Colonic mucosa (tissue), 4 donors: ENCODE measurements at regions not wholly inside any gene's neighbourhood (a gene's known extent, or its start where the extent isn't known, plus 50 kb on each side); places are given as distances from the start of the nearest gene placed in this dataset.

ENCODE experiments used
- DNase-seq: peaks from one replicate; pipeline ENCODE4 v3.0.0-alpha.2; 2020
- H3K27ac ChIP-seq: fragments of 200-600 bp; one replicate; pipeline ENCODE4 v1.8.0; 2021
- H3K27me3 ChIP-seq: fragments of 200-600 bp; one replicate; pipeline ENCODE4 v1.8.0; 2021
- H3K36me3 ChIP-seq: fragments of 200-600 bp; one replicate; pipeline ENCODE4 v1.8.0; 2021
- H3K4me1 ChIP-seq: fragments of 200-600 bp; one replicate; pipeline ENCODE4 v1.8.0; 2021; ENCODE audit warnings: mild to moderate bottlenecking
- H3K4me3 ChIP-seq: fragments of 200-600 bp; one replicate; pipeline ENCODE4 v1.8.0; 2021
- H3K9ac ChIP-seq, 2 donors: one replicate each; pipeline ENCODE4 v1.7.0; 2013; ENCODE audit warnings: control low read depth in 2 of 2, low read depth in 2 of 2, low read length in 2 of 2
- H3K9me3 ChIP-seq: fragments of 200-600 bp; one replicate; pipeline ENCODE4 v1.8.0; 2021
- intact Hi-C: fragments of 100-400 bp; cut with DNase I; formaldehyde crosslinking; loops from one replicate; pipeline ENCODE4 v1.14.1; 2022
- TF ChIP-seq, protein P1 (sequence below): fragments of 200-600 bp; IDR thresholded peaks from one replicate; pipeline ENCODE4 v1.8.0; 2022; ENCODE audit warnings: antibody characterized with exemption, mild to moderate bottlenecking
- donor health status: healthy.
- donor health status: DM: no; HTN: no; CAD: no.
- donor health status: DM: no; HTN: no; CAD: no.

DNA sequence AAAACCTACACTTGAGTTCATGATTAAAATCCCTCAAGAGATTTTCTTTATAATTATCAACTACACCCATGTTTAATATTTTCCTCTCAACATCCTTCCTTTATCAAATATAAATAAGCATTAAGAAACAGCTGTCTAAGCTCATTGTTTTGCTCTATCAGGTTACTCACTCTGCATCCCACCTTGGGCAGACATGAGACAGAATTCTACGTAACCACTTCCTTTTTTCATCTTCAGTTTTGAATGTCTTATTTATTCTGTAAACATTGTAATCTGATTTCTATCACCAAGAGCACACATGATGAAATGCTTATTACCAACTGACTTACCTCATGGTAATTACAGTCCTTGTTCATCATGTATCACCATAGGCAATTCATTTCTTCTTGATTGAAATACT lies 1256.6 kb upstream of the ATXN8OS start:
- Histone ChIP-seq H3K27me3 (no peaks in the 10 kb centered on the region), H3K36me3 (no peaks in the 10 kb centered on the region), H3K9ac (no peak overlapping the region), H3K4me1 (no peaks in the 10 kb centered on the region), H3K4me3 (no peak overlapping the region), H3K27ac (no peak overlapping the region), H3K9me3 (no peaks in the 10 kb centered on the region)
- DNase-seq, result no peak
- intact Hi-C loops, result no loop called here
- TF ChIP-seq, protein P1, sequence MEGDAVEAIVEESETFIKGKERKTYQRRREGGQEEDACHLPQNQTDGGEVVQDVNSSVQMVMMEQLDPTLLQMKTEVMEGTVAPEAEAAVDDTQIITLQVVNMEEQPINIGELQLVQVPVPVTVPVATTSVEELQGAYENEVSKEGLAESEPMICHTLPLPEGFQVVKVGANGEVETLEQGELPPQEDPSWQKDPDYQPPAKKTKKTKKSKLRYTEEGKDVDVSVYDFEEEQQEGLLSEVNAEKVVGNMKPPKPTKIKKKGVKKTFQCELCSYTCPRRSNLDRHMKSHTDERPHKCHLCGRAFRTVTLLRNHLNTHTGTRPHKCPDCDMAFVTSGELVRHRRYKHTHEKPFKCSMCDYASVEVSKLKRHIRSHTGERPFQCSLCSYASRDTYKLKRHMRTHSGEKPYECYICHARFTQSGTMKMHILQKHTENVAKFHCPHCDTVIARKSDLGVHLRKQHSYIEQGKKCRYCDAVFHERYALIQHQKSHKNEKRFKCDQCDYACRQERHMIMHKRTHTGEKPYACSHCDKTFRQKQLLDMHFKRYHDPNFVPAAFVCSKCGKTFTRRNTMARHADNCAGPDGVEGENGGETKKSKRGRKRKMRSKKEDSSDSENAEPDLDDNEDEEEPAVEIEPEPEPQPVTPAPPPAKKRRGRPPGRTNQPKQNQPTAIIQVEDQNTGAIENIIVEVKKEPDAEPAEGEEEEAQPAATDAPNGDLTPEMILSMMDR, result no peak

DNA sequence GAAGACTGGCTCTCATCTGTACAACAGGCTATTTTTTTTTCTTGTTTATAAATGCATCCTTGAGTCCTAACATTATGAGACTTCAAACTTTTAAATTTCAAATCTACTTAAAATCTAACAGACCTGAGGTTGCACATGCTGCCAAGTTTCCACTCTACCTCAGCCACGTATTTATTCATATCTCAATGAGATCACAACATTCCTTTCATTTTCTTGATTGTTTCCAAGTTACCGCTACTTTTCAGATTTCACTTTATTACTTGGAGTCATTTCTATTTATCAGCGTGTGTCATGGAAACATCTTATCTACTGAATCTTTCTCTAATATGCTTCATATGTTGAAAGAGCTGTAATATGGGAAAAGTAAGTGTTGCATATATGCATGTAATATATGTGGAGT lies 1257.5 kb upstream of the ATXN8OS start:
- no peak overlapping the region for H3K27ac ChIP-seq
- H3K4me3 ChIP-seq, result no peak overlapping the region
- H3K36me3 ChIP-seq, result no peaks in the 10 kb centered on the region
- intact Hi-C loops, result no loop called here
- no peak for DNase-seq
- no peaks in the 10 kb centered on the region for H3K27me3 ChIP-seq
- H3K4me1 ChIP-seq, result no peaks in the 10 kb centered on the region
- TF ChIP-seq, protein P1, result no peak
- H3K9me3 ChIP-seq, result no peaks in the 10 kb centered on the region
- H3K9ac ChIP-seq, result no peak overlapping the region

DNA sequence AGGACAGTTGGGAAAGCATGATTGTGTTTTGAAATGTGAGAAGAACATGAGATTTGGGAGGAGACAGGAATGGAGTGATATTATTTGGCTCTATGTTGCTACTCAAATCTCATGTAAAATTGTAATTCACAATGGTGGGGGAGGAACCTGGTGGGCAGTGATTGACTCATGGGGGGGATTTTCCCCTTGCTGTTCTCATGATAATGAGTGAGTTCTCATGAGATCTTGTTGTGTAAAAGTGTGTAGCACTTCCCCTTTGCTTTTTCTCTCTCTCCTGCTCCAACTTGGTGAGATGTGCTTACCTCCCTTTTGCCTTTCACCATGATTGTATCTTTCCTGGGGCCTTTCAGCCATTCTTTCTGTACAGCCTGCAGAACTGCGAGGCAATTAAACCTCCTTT lies 1261.0 kb upstream of the ATXN8OS start:
- no peaks in the 10 kb centered on the region for H3K27me3 ChIP-seq
- TF ChIP-seq, protein P1, result no peak
- H3K9me3 ChIP-seq, result no peaks in the 10 kb centered on the region
- H3K4me1 ChIP-seq, result no peaks in the 10 kb centered on the region
- no peak for DNase-seq
- no peak overlapping the region for H3K27ac ChIP-seq
- H3K36me3 ChIP-seq, result no peaks in the 10 kb centered on the region
- H3K4me3 ChIP-seq, result no peak overlapping the region
- no peak overlapping the region for H3K9ac ChIP-seq
- intact Hi-C loops, result no loop called here

DNA sequence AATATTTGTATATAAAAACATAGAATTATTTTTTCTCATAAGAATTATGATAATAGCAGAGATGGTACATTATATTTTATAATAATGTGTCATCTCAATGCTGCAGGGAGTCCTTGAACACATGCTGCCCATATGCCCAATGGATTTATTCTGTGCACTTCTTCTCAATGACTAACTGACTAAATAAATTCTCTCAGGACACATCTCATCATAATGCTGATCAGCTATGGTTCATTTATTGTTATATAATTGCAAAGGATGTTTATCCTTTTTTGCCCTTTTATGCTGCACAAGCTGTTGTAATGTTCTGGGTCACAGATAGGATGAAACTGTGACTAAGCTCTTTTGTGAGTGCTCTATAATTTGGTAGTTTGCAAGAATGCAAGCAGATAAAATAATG lies 1273.3 kb upstream of the ATXN8OS start:
- H3K9ac ChIP-seq, result no peak overlapping the region
- H3K27ac ChIP-seq, result no peak overlapping the region
- intact Hi-C loops, result no loop called here
- H3K4me1 ChIP-seq, result no peaks in the 10 kb centered on the region
- no peak for DNase-seq
- H3K4me3 ChIP-seq, result no peak overlapping the region
- TF ChIP-seq, protein P1, result no peak
- no peaks in the 10 kb centered on the region for H3K36me3 ChIP-seq
- H3K27me3 ChIP-seq, result no peaks in the 10 kb centered on the region
- H3K9me3 ChIP-seq, result no peaks in the 10 kb centered on the region

DNA sequence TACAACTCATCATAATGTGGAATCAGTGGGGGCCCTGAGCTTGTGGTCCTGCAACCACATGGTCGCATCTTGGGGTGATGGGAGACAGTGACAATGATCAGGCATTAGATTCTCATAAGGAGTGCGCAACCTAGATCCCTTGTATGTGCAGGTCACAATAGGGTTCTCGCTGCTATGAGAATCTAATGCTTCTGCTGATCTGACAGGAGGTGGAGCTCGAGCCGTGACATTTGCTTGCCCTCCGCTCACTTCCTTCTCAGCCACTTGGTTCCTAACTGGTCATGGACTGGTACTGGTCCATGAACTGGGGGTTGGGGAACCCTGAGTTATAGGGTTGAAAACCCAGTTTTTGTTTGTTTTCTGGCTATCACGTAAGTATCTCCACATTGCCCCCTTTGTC lies 1290.9 kb upstream of the ATXN8OS start:
- TF ChIP-seq, protein P1, result no peak
- Histone ChIP-seq H3K27ac (no peak overlapping the region), H3K27me3 (no peaks in the 10 kb centered on the region), H3K9ac (no peak overlapping the region), H3K36me3 (no peaks in the 10 kb centered on the region), H3K4me3 (no peak overlapping the region), H3K9me3 (no peaks in the 10 kb centered on the region), H3K4me1 (no peaks in the 10 kb centered on the region)
- DNase-seq, result no peak
- intact Hi-C loops, result no loop called here
